NCI-H69 (cell line): ENCODE measurements at regions not wholly inside any gene's neighbourhood (a gene's known extent, or its start where the extent isn't known, plus 50 kb on each side); places are given as distances from the start of the nearest gene placed in this dataset.

Source experiments
- DNase-seq: peaks from one replicate; lab custom pipeline; 2025; lab: John Stamatoyannopoulos, UW

DNA sequence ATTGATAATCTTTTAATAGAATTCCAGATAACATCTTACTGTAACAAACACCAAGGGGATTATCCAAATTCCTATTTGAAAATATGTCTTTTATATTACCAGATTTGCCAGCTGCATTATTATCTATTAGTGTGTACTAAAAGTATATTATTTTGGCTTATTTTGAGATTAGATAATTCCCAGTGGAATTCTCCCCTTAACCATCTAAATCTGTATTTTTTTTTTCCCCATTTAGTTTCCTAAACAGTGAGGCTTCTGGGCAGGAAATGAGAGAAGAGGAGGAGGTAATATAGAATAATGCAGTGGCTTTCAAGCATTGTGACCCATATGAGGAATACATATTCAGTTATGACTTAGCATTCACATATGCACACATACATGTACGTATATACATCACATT is 53.5 kb upstream of the ABL1 start:
- DNase-seq: no peak

DNA sequence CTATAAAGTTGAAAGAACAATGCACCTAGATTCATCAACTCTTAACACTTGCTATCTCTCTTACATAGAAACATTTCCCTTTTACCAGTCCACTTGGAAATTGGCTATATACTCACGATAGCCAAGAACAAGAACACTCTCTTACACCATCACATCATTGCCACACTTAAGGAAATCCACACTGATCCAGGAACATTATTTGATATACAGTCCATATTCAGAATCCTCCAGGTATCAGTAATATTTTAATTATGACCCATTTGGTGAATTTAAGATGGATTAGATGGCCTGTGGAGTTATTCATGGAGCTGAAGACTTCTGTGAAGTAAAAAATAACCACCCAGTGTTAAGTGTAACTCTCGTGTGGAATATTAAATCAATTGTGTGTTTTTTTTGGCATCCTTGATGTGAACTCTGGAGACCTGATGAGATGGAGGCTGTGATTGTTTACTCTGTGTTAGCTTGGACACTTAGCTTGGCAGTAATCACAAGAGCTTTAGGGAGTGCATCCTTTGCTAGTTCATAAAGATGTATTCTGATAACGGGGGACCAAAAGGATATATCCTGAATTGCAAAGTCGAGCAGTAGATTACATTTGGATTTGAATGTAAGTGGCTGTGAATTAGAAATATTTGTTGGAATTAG is 52.0 kb upstream of the ABL1 start:
- no peak for DNase-seq

DNA sequence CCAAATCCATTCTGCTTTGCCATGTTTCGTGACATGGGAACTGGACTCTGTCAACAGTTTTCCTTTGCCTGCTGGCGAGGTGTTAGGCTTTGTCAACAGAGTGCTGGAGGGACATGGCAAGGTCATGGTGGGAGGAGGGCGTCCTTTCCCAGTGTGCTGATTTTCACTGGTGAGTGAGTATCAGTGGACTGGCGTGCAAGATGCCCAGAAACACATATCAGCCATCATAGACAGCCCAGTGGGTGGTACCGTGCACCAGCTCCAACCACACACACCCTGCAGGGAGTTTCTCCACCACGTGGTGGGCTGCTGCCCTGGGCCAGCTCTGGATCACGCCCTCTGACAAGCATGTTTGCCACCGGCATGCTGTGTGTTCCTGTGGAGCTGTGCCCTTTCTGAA is 50.0 kb upstream of the ABL1 start:
- no peak for DNase-seq
